ENCODE measurements at regions not wholly inside any gene's neighbourhood (a gene's known extent, or its start where the extent isn't known, plus 50 kb on each side); places are given as distances from the start of the nearest gene placed in this dataset.

- ChIA-PET POLR2A (no interaction called here), CTCF (no interaction called here)
- no TSS peak for BruUV-seq (replicated peaks)
- FAIRE-seq (no peak), DNase-seq (ENCODE audit: low read depth, low spot score) (no peak)
- Histone ChIP-seq H4K20me1 (replicated peaks; ENCODE audit: control insufficient read depth, extremely low read depth, insufficient read depth, low read length) (no peaks in the 10 kb centered on the region), H3K4me1 (ENCODE audit: control insufficient read depth, extremely low read depth, insufficient read depth, low read length) (no peaks in the 10 kb centered on the region), H2AFZ (ENCODE audit: low read depth, low read length) (no peak overlapping the region), H3K9me1 (replicated peaks; ENCODE audit: control insufficient read depth, extremely low read depth, insufficient read depth, low read length) (no peaks in the 10 kb centered on the region), H3K36me3 (ENCODE audit: control insufficient read depth in 2 of 2, extremely low read depth in 1 of 2, insufficient read depth in 2 of 2, low read length in 2 of 2) (no peaks in the 10 kb centered on the region), H3K79me2 (ENCODE audit: control insufficient read depth, insufficient read depth, low read length) (no peaks in the 10 kb centered on the region), H3K27me3 (ENCODE audit: control insufficient read depth in 2 of 2, insufficient read depth in 2 of 2, low read length in 2 of 2) (no peaks in the 10 kb centered on the region), H3K9me3 (replicated peaks; ENCODE audit: control insufficient read depth, insufficient read depth, low read length) (no peaks in the 10 kb centered on the region), H3K27ac (ENCODE audit: insufficient read depth, low read depth, low read length) (no peak overlapping the region), H3K4me2 (ENCODE audit: insufficient read depth, low read length) (no peak overlapping the region), H3K9ac (replicated peaks; ENCODE audit: extremely low read depth, insufficient read depth, low read length) (no peak overlapping the region), H3K4me3 (replicated peaks in 1 of 3; ENCODE audit: insufficient read depth in 1 of 3, low read depth in 1 of 3, low read length in 3 of 3) (no peak overlapping the region)
- dilution Hi-C loops (cut with MboI; ENCODE audit: extremely low pct_ligation_motif_present, low sequenced_read_pairs) (no loop called here), intact Hi-C loops (cut with micrococcal nuclease) (no loop called here)
- TF ChIP-seq POLR2A (IDR thresholded peaks at IDR 0.05; ENCODE audit: low read depth, low read length) = no peak
- TF ChIP-seq MAX (IDR thresholded peaks at IDR 0.05; ENCODE audit: insufficient read depth, insufficient read length) = no peak
- TF ChIP-seq MYC (IDR thresholded peaks at IDR 0.05; ENCODE audit: low read depth, low read length) = no peak
- no peak for TF ChIP-seq JUN (IDR thresholded peaks at IDR 0.05; ENCODE audit: borderline replicate concordance, insufficient read depth, insufficient read length, low read depth)
- TF ChIP-seq EZH2 (IDR thresholded peaks at IDR 0.05; ENCODE audit: borderline replicate concordance, low read depth, low read length, severe bottlenecking) = no peak
- TF ChIP-seq POLR2AphosphoS5 (IDR thresholded peaks at IDR 0.05; ENCODE audit: insufficient read depth, low read depth, low read length) = no peak
- TF ChIP-seq CTCF (IDR thresholded peaks at IDR 0.05; ENCODE audit: extremely low read depth in 1 of 2, insufficient read depth in 1 of 2, low read depth in 1 of 2, low read length in 2 of 2) = no peak
Observed at GRCh38 chr14:86027144-86027543, 497.2 kb downstream of the FLRT2 start.
